ENCODE measurements at regions not wholly inside any gene's neighbourhood (a gene's known extent, or its start where the extent isn't known, plus 50 kb on each side); places are given as distances from the start of the nearest gene placed in this dataset.
"Not testable (repeated sequence)": the region's sequence is repeated elsewhere in the genome, so short reads cannot be mapped to it uniquely, and the experiment has no call there.

GRCh38 chr20:52031563-52032303, 159.8 kb downstream of the ZFP64 start:
- no peaks in the 10 kb centered on the region for H3K9me3 ChIP-seq (ENCODE audit: insufficient read depth, low read depth, low read length)
- peak overlapping the region; percentile 18; the same call in 1 of the 2 replicates for H3K9ac ChIP-seq (ENCODE audit: low read depth, low read length)
- H3K36me3 ChIP-seq (ENCODE audit: insufficient read depth, low read depth, low read length) = no peaks in the 10 kb centered on the region
- no peak overlapping the region for H3K27ac ChIP-seq (ENCODE audit: low read length)
- no peak overlapping the region for H3K4me3 ChIP-seq (ENCODE audit: low read length)
- peaks cover 11% of the 10 kb centered on the region; the same call in 1 of the 2 replicates for H3K4me1 ChIP-seq (ENCODE audit: insufficient read depth, low read length)
- no peaks in the 10 kb centered on the region for H3K27me3 ChIP-seq (ENCODE audit: insufficient read depth, low read length)

- Histone ChIP-seq H3K27me3 (ENCODE audit: insufficient read depth, low read length) (no peaks in the 10 kb centered on the region), H3K9me3 (ENCODE audit: insufficient read depth, low read depth, low read length) (no peaks in the 10 kb centered on the region), H3K27ac (ENCODE audit: low read length) (no peak overlapping the region), H3K9ac (ENCODE audit: low read depth, low read length) (no peak overlapping the region), H3K36me3 (ENCODE audit: insufficient read depth, low read depth, low read length) (no peaks in the 10 kb centered on the region), H3K4me3 (ENCODE audit: low read length) (no peak overlapping the region), H3K4me1 (ENCODE audit: insufficient read depth, low read length) (peaks cover 11% of the 10 kb centered on the region; the same call in 1 of the 2 replicates)
Measured at GRCh38 chr20:52031206-52031562, 160.4 kb downstream of the ZFP64 start.

GRCh38 chr20:52029129-52029528, 162.4 kb downstream of the ZFP64 start:
- not testable (repeated sequence) for H3K9ac ChIP-seq (ENCODE audit: low read depth, low read length); H3K27me3 ChIP-seq (ENCODE audit: insufficient read depth, low read length); H3K27ac ChIP-seq (ENCODE audit: low read length)

GRCh38 chr20:52025938-52026337, 165.6 kb downstream of the ZFP64 start:
- Histone ChIP-seq H3K36me3 (ENCODE audit: insufficient read depth, low read depth, low read length) (no peaks in the 10 kb centered on the region), H3K27me3 (ENCODE audit: insufficient read depth, low read length) (no peaks in the 10 kb centered on the region), H3K27ac (ENCODE audit: low read length) (no peak overlapping the region), H3K4me1 (ENCODE audit: insufficient read depth, low read length) (no peaks in the 10 kb centered on the region), H3K9me3 (ENCODE audit: insufficient read depth, low read depth, low read length) (no peaks in the 10 kb centered on the region), H3K9ac (ENCODE audit: low read depth, low read length) (no peak overlapping the region), H3K4me3 (ENCODE audit: low read length) (no peak overlapping the region)

More at GRCh38 chr20:52029129-52029528, 162.4 kb downstream of the ZFP64 start:
- not testable (repeated sequence) for H3K36me3 ChIP-seq (ENCODE audit: insufficient read depth, low read depth, low read length); H3K9me3 ChIP-seq (ENCODE audit: insufficient read depth, low read depth, low read length); H3K4me3 ChIP-seq (ENCODE audit: low read length)
- H3K4me1 ChIP-seq (ENCODE audit: insufficient read depth, low read length) = peaks cover 11% of the 10 kb centered on the region; the same call in 1 of the 2 replicates

GRCh38 chr20:52019313-52019712, 172.3 kb downstream of the ZFP64 start:
- Histone ChIP-seq H3K27ac (ENCODE audit: low read length) (no peak overlapping the region), H3K36me3 (ENCODE audit: insufficient read depth, low read depth, low read length) (no peaks in the 10 kb centered on the region), H3K9me3 (ENCODE audit: insufficient read depth, low read depth, low read length) (no peaks in the 10 kb centered on the region), H3K4me1 (ENCODE audit: insufficient read depth, low read length) (no peaks in the 10 kb centered on the region), H3K27me3 (ENCODE audit: insufficient read depth, low read length) (no peaks in the 10 kb centered on the region), H3K4me3 (ENCODE audit: low read length) (no peak overlapping the region), H3K9ac (ENCODE audit: low read depth, low read length) (no peak overlapping the region)

GRCh38 chr20:52017669-52018317, 173.8 kb downstream of the ZFP64 start:
- no peak overlapping the region for H3K4me3 ChIP-seq (ENCODE audit: low read length)
- H3K4me1 ChIP-seq (ENCODE audit: insufficient read depth, low read length) = no peaks in the 10 kb centered on the region
- H3K27ac ChIP-seq (ENCODE audit: low read length) = no peak overlapping the region
- no peaks in the 10 kb centered on the region for H3K36me3 ChIP-seq (ENCODE audit: insufficient read depth, low read depth, low read length)
- no peaks in the 10 kb centered on the region for H3K9me3 ChIP-seq (ENCODE audit: insufficient read depth, low read depth, low read length)
- no peaks in the 10 kb centered on the region for H3K27me3 ChIP-seq (ENCODE audit: insufficient read depth, low read length)
- H3K9ac ChIP-seq (ENCODE audit: low read depth, low read length) = no peak overlapping the region

GRCh38 chr20:52016022-52016421, 175.6 kb downstream of the ZFP64 start:
- no peak overlapping the region for H3K27ac ChIP-seq (ENCODE audit: low read length)
- H3K27me3 ChIP-seq (ENCODE audit: insufficient read depth, low read length) = no peaks in the 10 kb centered on the region
- H3K9ac ChIP-seq (ENCODE audit: low read depth, low read length) = no peak overlapping the region
- no peaks in the 10 kb centered on the region for H3K4me1 ChIP-seq (ENCODE audit: insufficient read depth, low read length)
- H3K4me3 ChIP-seq (ENCODE audit: low read length) = no peak overlapping the region
- H3K36me3 ChIP-seq (ENCODE audit: insufficient read depth, low read depth, low read length) = no peaks in the 10 kb centered on the region
- H3K9me3 ChIP-seq (ENCODE audit: insufficient read depth, low read depth, low read length) = no peaks in the 10 kb centered on the region

- Histone ChIP-seq H3K4me3 (ENCODE audit: low read length) (no peak overlapping the region), H3K4me1 (ENCODE audit: insufficient read depth, low read length) (no peaks in the 10 kb centered on the region), H3K27ac (ENCODE audit: low read length) (no peak overlapping the region), H3K9ac (ENCODE audit: low read depth, low read length) (no peak overlapping the region), H3K36me3 (ENCODE audit: insufficient read depth, low read depth, low read length) (no peaks in the 10 kb centered on the region), H3K27me3 (ENCODE audit: insufficient read depth, low read length) (no peaks in the 10 kb centered on the region), H3K9me3 (ENCODE audit: insufficient read depth, low read depth, low read length) (no peaks in the 10 kb centered on the region)
Measured at GRCh38 chr20:52015155-52015554, 176.4 kb downstream of the ZFP64 start.

GRCh38 chr20:52012079-52012478, 179.5 kb downstream of the ZFP64 start:
- Histone ChIP-seq H3K36me3 (ENCODE audit: insufficient read depth, low read depth, low read length) (no peaks in the 10 kb centered on the region), H3K9ac (ENCODE audit: low read depth, low read length) (no peak overlapping the region), H3K9me3 (ENCODE audit: insufficient read depth, low read depth, low read length) (no peaks in the 10 kb centered on the region), H3K4me1 (ENCODE audit: insufficient read depth, low read length) (no peaks in the 10 kb centered on the region), H3K4me3 (ENCODE audit: low read length) (no peak overlapping the region), H3K27ac (ENCODE audit: low read length) (no peak overlapping the region), H3K27me3 (ENCODE audit: insufficient read depth, low read length) (no peaks in the 10 kb centered on the region)

GRCh38 chr20:52011093-52011492, 180.5 kb downstream of the ZFP64 start:
- H3K9ac ChIP-seq (ENCODE audit: low read depth, low read length) = no peak overlapping the region
- no peaks in the 10 kb centered on the region for H3K36me3 ChIP-seq (ENCODE audit: insufficient read depth, low read depth, low read length)
- no peak overlapping the region for H3K27ac ChIP-seq (ENCODE audit: low read length)
- no peaks in the 10 kb centered on the region for H3K4me1 ChIP-seq (ENCODE audit: insufficient read depth, low read length)
- no peaks in the 10 kb centered on the region for H3K9me3 ChIP-seq (ENCODE audit: insufficient read depth, low read depth, low read length)
- no peaks in the 10 kb centered on the region for H3K27me3 ChIP-seq (ENCODE audit: insufficient read depth, low read length)
- H3K4me3 ChIP-seq (ENCODE audit: low read length) = no peak overlapping the region

GRCh38 chr20:52010541-52010940, 181.0 kb downstream of the ZFP64 start:
- no peaks in the 10 kb centered on the region for H3K9me3 ChIP-seq (ENCODE audit: insufficient read depth, low read depth, low read length)
- H3K27ac ChIP-seq (ENCODE audit: low read length) = no peak overlapping the region
- no peak overlapping the region for H3K9ac ChIP-seq (ENCODE audit: low read depth, low read length)
- H3K4me3 ChIP-seq (ENCODE audit: low read length) = no peak overlapping the region
- H3K27me3 ChIP-seq (ENCODE audit: insufficient read depth, low read length) = no peaks in the 10 kb centered on the region
- no peaks in the 10 kb centered on the region for H3K36me3 ChIP-seq (ENCODE audit: insufficient read depth, low read depth, low read length)
- H3K4me1 ChIP-seq (ENCODE audit: insufficient read depth, low read length) = no peaks in the 10 kb centered on the region

- no peak overlapping the region for H3K4me3 ChIP-seq (ENCODE audit: low read length)
- H3K9ac ChIP-seq (ENCODE audit: low read depth, low read length) = no peak overlapping the region
- H3K36me3 ChIP-seq (ENCODE audit: insufficient read depth, low read depth, low read length) = no peaks in the 10 kb centered on the region
- no peaks in the 10 kb centered on the region for H3K9me3 ChIP-seq (ENCODE audit: insufficient read depth, low read depth, low read length)
- peaks cover 9% of the 10 kb centered on the region; the same call in 1 of the 2 replicates for H3K4me1 ChIP-seq (ENCODE audit: insufficient read depth, low read length)
- H3K27ac ChIP-seq (ENCODE audit: low read length) = no peak overlapping the region
- H3K27me3 ChIP-seq (ENCODE audit: insufficient read depth, low read length) = no peaks in the 10 kb centered on the region
Measured at GRCh38 chr20:52008874-52009273, 182.7 kb downstream of the ZFP64 start.

All from iPS-20b (cell line).